HepG2 (cell line): ENCODE measurements at regions not wholly inside any gene's neighbourhood (a gene's known extent, or its start where the extent isn't known, plus 50 kb on each side); places are given as distances from the start of the nearest gene placed in this dataset.

ENCODE experiments used
- ATAC-seq: fragments of 200-7000 bp; cut with Tn5 transposase; 3 replicates; pipeline ENCODE4 v1.9.1; 2020; ENCODE audit warnings: mild to moderate bottlenecking, moderate library complexity
- BruUV-seq: library from RNA; stranded (reverse); fragments of 400-500 nt; replicated peaks from 2 replicates; lab custom pipeline; 2021; lab: Mats Ljungman, UMichigan
- CTCF ChIA-PET: fragments of 300-600 bp; formaldehyde crosslinking; extraction: SDS; loops from one replicate; lab custom pipeline; 2021; ENCODE audit warnings: low total read pairs, inconsistent platforms, low intra/inter-chr PET ratio; lab: Yijun Ruan, JAX
- POLR2A ChIA-PET: fragments of 350-600 bp; sonication (Branson Sonifier 250); formaldehyde crosslinking; loops from one replicate; lab custom pipeline; 2020; ENCODE audit warnings: antibody characterized with exemption, inconsistent platforms; lab: Yijun Ruan, JAX
- DNase-seq: peaks from one replicate; pipeline ENCODE4 v3.0.0-alpha.2; 2015; ENCODE audit warnings: low spot score
- FAIRE-seq: peaks from 3 replicates; lab custom pipeline; 2011; peaks lifted over from hg19 to GRCh38; lab: Jason Lieb, UNC
- H2AFZ ChIP-seq: one replicate; pipeline ENCODE4 v1.6.1; 2011; ENCODE audit warnings: low read length, inconsistent platforms
- H3K27ac ChIP-seq: fragments of 300-600 bp; 3 replicates; pipeline ENCODE4 v1.8.0; 2011; ENCODE audit warnings: mixed run types, mild to moderate bottlenecking, mixed read lengths, low read length, inconsistent platforms; ENCODE audit not compliant: insufficient read depth; ENCODE audit errors: extremely low read length
- H3K27me3 ChIP-seq, 2 experiments: fragments of 200-600 bp in 1 of 2; 2 replicates in 1 of 2; 3 replicates in 1 of 2; pipeline versions ENCODE4 v1.6.0 to v1.8.0; 2011; ENCODE audit warnings: low read length in 2 of 2, mild to moderate bottlenecking in 2 of 2, moderate library complexity in 2 of 2, inconsistent platforms in 1 of 2; ENCODE audit not compliant: insufficient read depth in 2 of 2, control insufficient read depth in 1 of 2
- H3K36me3 ChIP-seq, 2 experiments: fragments of 200-600 bp in 1 of 2; replicated peaks in 1 of 2; 2 replicates in 1 of 2; 3 replicates in 1 of 2; pipeline versions ENCODE4 v1.5.1 to v1.8.0; 2011; ENCODE audit warnings: low read length in 2 of 2, inconsistent platforms in 1 of 2; ENCODE audit not compliant: insufficient read depth in 2 of 2, control insufficient read depth in 1 of 2
- H3K4me1 ChIP-seq: 2 replicates; pipeline ENCODE4 v1.5.1; 2012; ENCODE audit warnings: low read length, inconsistent platforms; ENCODE audit not compliant: insufficient read depth
- H3K4me2 ChIP-seq: 2 replicates; pipeline ENCODE4 v1.6.0; 2011; ENCODE audit warnings: low read depth, low read length, inconsistent platforms
- H3K4me3 ChIP-seq, 3 experiments: fragments of 200-600 bp in 1 of 3; sonication (generic), shearing (Covaris generic) in 1 of 3; replicated peaks in 1 of 3; 2 replicates each; pipeline ENCODE4 v1.5.1; 2011 to 2016; ENCODE audit warnings: low read length in 3 of 3, inconsistent platforms in 2 of 3, low read depth in 2 of 3, mild to moderate bottlenecking in 2 of 3, control low read depth in 1 of 3, mixed read lengths in 1 of 3; ENCODE audit not compliant: insufficient read depth in 1 of 3
- H3K79me2 ChIP-seq: one replicate; pipeline ENCODE4 v1.6.1; 2011; ENCODE audit warnings: low read length, inconsistent platforms; ENCODE audit not compliant: insufficient read depth
- H3K9ac ChIP-seq: 2 replicates; pipeline ENCODE4 v1.6.0; 2011; ENCODE audit warnings: mild to moderate bottlenecking, low read depth, low read length, inconsistent platforms; ENCODE audit not compliant: insufficient read depth
- H3K9me3 ChIP-seq: 2 replicates; pipeline ENCODE4 v1.5.1; 2012; ENCODE audit warnings: mild to moderate bottlenecking, low read length
- H4K20me1 ChIP-seq: 2 replicates; pipeline ENCODE4 v1.6.0; 2011; ENCODE audit warnings: inconsistent platforms, mild to moderate bottlenecking, low read length, moderate library complexity; ENCODE audit not compliant: insufficient read depth
- FIP1L1 ChIP-seq: fragments of 200-400 bp; formaldehyde crosslinking; IDR thresholded peaks from 2 replicates; pipeline ENCODE4 v1.6.1; 2018; ENCODE audit warnings: low read depth, mild to moderate bottlenecking, low read length, moderate library complexity, borderline replicate concordance; ENCODE audit not compliant: insufficient read depth
- PPARG ChIP-seq: conservative IDR thresholded peaks from 2 replicates; pipeline ENCODE4 v1.6.1; 2016; ENCODE audit warnings: missing biosample characterization, missing genetic modification reagents
- RBM39 ChIP-seq: fragments of 200-400 bp; formaldehyde crosslinking; IDR thresholded peaks from one replicate; pipeline ENCODE4 v1.6.1; 2018; ENCODE audit warnings: antibody characterized with exemption, mild to moderate bottlenecking, low read depth, low read length; ENCODE audit not compliant: poor library complexity, severe bottlenecking
- YY1 ChIP-seq: IDR thresholded peaks from 2 replicates; pipeline ENCODE4 v1.6.1; 2011; ENCODE audit warnings: low read length, low read depth, moderate library complexity, mild to moderate bottlenecking; ENCODE audit not compliant: insufficient read depth, insufficient replicate concordance
- ZNF451 ChIP-seq: sonication (generic); formaldehyde crosslinking; IDR thresholded peaks from 2 replicates; pipeline ENCODE4 v1.5.0; 2020; ENCODE audit warnings: mild to moderate bottlenecking, missing genetic modification reagents
- ZNF670 ChIP-seq: sonication (generic); formaldehyde crosslinking; IDR thresholded peaks from 2 replicates; pipeline ENCODE4 v1.8.0; 2022; ENCODE audit warnings: mild to moderate bottlenecking, missing genetic modification reagents, borderline replicate concordance
- ZNF746 ChIP-seq: sonication (generic); formaldehyde crosslinking; IDR thresholded peaks from 2 replicates; pipeline ENCODE4 v1.8.0; 2022; ENCODE audit warnings: mild to moderate bottlenecking, missing genetic modification reagents
- ZNF788 ChIP-seq: sonication (generic); formaldehyde crosslinking; IDR thresholded peaks from 2 replicates; pipeline ENCODE4 v1.5.0; 2020; ENCODE audit warnings: mild to moderate bottlenecking, missing genetic modification reagents, borderline replicate concordance
- ZZZ3 ChIP-seq: sonication (generic); formaldehyde crosslinking; IDR thresholded peaks from 2 replicates; pipeline ENCODE4 v1.4.0; 2020; ENCODE audit warnings: missing genetic modification reagents, mild to moderate bottlenecking, borderline replicate concordance
- WGBS: methylation state at CpG from one replicate; pipeline ENCODE4 v1.1.6; 2017; ENCODE audit warnings: low lambda C conversion rate; 5-methylcytosine and 5-hydroxymethylcytosine counted together
- in situ Hi-C: cut with HindIII; loops from 2 replicates; pipeline ENCODE4 v1.10.0; 2017; ENCODE audit warnings: low pct_unique_long_range_greater_than_20kb; ENCODE audit not compliant: extremely low pct_ligation_motif_present
- intact Hi-C: fragments of 100-400 bp; cut with micrococcal nuclease; formaldehyde crosslinking; loops from one replicate; pipeline ENCODE4 v1.10.0; 2022; ENCODE audit not compliant: unreplicated experiment
- TF ChIP-seq, protein P1 (sequence below): sonication (generic); formaldehyde crosslinking; IDR thresholded peaks from 2 replicates; pipeline ENCODE4 v1.5.0; 2020; ENCODE audit warnings: mild to moderate bottlenecking, missing genetic modification reagents, borderline replicate concordance

DNA sequence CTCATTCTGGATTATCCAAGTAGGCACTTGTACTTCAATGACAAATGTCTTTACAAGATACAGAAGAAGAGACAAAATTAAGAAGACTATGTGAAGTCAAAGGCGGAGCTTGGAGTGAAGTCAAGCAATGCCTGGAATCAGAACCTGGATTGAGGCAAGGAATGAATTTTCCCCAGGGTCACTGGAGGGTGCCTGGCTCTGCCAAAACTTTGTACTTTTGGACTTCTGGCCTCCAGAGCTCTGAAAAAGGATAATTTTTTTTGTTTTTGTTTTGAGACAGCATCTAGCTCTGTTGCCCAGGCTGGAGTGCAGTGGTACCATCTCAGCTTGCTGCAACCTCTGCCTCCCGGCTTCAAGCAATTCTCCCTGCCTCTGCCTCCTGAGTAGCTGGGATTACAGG is 119.3 kb upstream of the AGBL1 start (continued):
- TF ChIP-seq, protein P1, sequence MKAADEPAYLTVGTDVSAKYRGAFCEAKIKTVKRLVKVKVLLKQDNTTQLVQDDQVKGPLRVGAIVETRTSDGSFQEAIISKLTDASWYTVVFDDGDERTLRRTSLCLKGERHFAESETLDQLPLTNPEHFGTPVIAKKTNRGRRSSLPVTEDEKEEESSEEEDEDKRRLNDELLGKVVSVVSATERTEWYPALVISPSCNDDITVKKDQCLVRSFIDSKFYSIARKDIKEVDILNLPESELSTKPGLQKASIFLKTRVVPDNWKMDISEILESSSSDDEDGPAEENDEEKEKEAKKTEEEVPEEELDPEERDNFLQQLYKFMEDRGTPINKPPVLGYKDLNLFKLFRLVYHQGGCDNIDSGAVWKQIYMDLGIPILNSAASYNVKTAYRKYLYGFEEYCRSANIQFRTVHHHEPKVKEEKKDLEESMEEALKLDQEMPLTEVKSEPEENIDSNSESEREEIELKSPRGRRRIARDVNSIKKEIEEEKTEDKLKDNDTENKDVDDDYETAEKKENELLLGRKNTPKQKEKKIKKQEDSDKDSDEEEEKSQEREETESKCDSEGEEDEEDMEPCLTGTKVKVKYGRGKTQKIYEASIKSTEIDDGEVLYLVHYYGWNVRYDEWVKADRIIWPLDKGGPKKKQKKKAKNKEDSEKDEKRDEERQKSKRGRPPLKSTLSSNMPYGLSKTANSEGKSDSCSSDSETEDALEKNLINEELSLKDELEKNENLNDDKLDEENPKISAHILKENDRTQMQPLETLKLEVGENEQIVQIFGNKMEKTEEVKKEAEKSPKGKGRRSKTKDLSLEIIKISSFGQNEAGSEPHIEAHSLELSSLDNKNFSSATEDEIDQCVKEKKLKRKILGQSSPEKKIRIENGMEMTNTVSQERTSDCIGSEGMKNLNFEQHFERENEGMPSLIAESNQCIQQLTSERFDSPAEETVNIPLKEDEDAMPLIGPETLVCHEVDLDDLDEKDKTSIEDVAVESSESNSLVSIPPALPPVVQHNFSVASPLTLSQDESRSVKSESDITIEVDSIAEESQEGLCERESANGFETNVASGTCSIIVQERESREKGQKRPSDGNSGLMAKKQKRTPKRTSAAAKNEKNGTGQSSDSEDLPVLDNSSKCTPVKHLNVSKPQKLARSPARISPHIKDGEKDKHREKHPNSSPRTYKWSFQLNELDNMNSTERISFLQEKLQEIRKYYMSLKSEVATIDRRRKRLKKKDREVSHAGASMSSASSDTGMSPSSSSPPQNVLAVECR = no peak
- no peak for TF ChIP-seq ZNF451 (CRISPR knock-in tag)

GRCh38 chr15:85961821-85962220 is 117.8 kb upstream of the AGBL1 start:
- Histone ChIP-seq H3K9ac (no peak overlapping the region), H3K4me3 (no peak overlapping the region), H3K27me3 (no peaks in the 10 kb centered on the region), H4K20me1 (no peaks in the 10 kb centered on the region), H3K36me3 (no peaks in the 10 kb centered on the region), H3K4me1 (no peaks in the 10 kb centered on the region), H3K4me2 (no peak overlapping the region), H3K27ac (no peak overlapping the region), H3K9me3 (no peaks in the 10 kb centered on the region), H2AFZ (no peak overlapping the region), H3K79me2 (no peaks in the 10 kb centered on the region)
- in situ Hi-C loops = no loop called here
- ChIA-PET POLR2A (no interaction called here), CTCF (no interaction called here)
- WGBS = 19% methylated on average over 4 of the region's 4 CpGs
- ATAC-seq (no peak), FAIRE-seq (no peak), DNase-seq (no peak)
- intact Hi-C loops = no loop called here
- no TSS peak for BruUV-seq
- TF ChIP-seq FIP1L1 (no peak), ZNF670 (CRISPR knock-in tag) (no peak), ZZZ3 (CRISPR knock-in tag) (no peak), ZNF788 (CRISPR knock-in tag) (no peak), PPARG (CRISPR knock-in tag) (no peak), YY1 (no peak), ZNF746 (no peak), RBM39 (no peak)
